HL-60 (cell line): ENCODE measurements at regions not wholly inside any gene's neighbourhood (a gene's known extent, or its start where the extent isn't known, plus 50 kb on each side); places are given as distances from the start of the nearest gene placed in this dataset.

Source experiments
- GABPA ChIP-seq: IDR thresholded peaks from 2 replicates; pipeline ENCODE4 v1.6.1; 2012; ENCODE audit warnings: low read depth
- POLR2AphosphoS5 ChIP-seq: IDR thresholded peaks from 2 replicates; pipeline ENCODE4 v1.6.1; 2012; ENCODE audit warnings: low read depth
- SPI1 ChIP-seq: IDR thresholded peaks from 2 replicates; pipeline ENCODE4 v1.6.1; 2012; ENCODE audit warnings: low read depth, mild to moderate bottlenecking, borderline replicate concordance
- TF ChIP-seq, protein P1 (sequence below): IDR thresholded peaks from one replicate; pipeline ENCODE4 v1.5.1; 2011; ENCODE audit warnings: low read length, control low read depth, inconsistent platforms; ENCODE audit not compliant: insufficient read depth
- TF ChIP-seq, protein P2 (sequence below): IDR thresholded peaks from 2 replicates; pipeline ENCODE4 v1.6.1; 2012; ENCODE audit warnings: low read depth; ENCODE audit not compliant: insufficient replicate concordance

DNA sequence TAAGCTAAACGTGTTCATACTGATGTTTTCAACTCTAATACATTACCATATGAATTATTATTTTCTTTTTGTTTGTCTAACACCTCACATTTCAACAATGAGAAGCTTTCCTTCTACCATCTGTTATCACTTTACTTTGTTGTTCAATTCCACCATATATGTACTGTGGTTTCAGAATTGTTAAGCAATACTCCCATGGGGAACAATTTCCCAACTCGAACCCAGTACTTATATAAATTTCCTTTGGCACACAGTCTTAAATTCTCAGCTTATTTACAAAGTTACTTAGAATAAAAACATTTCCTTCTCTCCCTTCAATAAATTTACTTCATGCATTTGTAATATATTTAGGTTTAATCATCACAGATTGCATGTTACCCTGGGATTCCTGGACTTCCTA, 1764.4 kb downstream of the OTOL1 start:
- no peak for TF ChIP-seq POLR2AphosphoS5
- TF ChIP-seq, protein P1, sequence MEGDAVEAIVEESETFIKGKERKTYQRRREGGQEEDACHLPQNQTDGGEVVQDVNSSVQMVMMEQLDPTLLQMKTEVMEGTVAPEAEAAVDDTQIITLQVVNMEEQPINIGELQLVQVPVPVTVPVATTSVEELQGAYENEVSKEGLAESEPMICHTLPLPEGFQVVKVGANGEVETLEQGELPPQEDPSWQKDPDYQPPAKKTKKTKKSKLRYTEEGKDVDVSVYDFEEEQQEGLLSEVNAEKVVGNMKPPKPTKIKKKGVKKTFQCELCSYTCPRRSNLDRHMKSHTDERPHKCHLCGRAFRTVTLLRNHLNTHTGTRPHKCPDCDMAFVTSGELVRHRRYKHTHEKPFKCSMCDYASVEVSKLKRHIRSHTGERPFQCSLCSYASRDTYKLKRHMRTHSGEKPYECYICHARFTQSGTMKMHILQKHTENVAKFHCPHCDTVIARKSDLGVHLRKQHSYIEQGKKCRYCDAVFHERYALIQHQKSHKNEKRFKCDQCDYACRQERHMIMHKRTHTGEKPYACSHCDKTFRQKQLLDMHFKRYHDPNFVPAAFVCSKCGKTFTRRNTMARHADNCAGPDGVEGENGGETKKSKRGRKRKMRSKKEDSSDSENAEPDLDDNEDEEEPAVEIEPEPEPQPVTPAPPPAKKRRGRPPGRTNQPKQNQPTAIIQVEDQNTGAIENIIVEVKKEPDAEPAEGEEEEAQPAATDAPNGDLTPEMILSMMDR: no peak
- TF ChIP-seq, protein P2, sequence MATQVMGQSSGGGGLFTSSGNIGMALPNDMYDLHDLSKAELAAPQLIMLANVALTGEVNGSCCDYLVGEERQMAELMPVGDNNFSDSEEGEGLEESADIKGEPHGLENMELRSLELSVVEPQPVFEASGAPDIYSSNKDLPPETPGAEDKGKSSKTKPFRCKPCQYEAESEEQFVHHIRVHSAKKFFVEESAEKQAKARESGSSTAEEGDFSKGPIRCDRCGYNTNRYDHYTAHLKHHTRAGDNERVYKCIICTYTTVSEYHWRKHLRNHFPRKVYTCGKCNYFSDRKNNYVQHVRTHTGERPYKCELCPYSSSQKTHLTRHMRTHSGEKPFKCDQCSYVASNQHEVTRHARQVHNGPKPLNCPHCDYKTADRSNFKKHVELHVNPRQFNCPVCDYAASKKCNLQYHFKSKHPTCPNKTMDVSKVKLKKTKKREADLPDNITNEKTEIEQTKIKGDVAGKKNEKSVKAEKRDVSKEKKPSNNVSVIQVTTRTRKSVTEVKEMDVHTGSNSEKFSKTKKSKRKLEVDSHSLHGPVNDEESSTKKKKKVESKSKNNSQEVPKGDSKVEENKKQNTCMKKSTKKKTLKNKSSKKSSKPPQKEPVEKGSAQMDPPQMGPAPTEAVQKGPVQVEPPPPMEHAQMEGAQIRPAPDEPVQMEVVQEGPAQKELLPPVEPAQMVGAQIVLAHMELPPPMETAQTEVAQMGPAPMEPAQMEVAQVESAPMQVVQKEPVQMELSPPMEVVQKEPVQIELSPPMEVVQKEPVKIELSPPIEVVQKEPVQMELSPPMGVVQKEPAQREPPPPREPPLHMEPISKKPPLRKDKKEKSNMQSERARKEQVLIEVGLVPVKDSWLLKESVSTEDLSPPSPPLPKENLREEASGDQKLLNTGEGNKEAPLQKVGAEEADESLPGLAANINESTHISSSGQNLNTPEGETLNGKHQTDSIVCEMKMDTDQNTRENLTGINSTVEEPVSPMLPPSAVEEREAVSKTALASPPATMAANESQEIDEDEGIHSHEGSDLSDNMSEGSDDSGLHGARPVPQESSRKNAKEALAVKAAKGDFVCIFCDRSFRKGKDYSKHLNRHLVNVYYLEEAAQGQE: no peak
- TF ChIP-seq GABPA: no peak
- TF ChIP-seq SPI1: no peak
